GM23248 (cell line): ENCODE measurements at regions not wholly inside any gene's neighbourhood (a gene's known extent, or its start where the extent isn't known, plus 50 kb on each side); places are given as distances from the start of the nearest gene placed in this dataset.

ENCODE experiments used
- DNase-seq: peaks from one replicate; pipeline ENCODE4 v3.0.0-alpha.2; 2015
- H2AFZ ChIP-seq: fragments of 200-600 bp; sonication (generic); 2 replicates; pipeline ENCODE4 v1.6.1; 2016; ENCODE audit warnings: antibody characterized with exemption
- H3F3A ChIP-seq: fragments of 200-600 bp; sonication (generic); 2 replicates; pipeline ENCODE4 v1.6.1; 2016; ENCODE audit warnings: mild to moderate bottlenecking, antibody characterized with exemption, mixed run types; ENCODE audit not compliant: insufficient read depth
- H3K27ac ChIP-seq: fragments of 200-600 bp; sonication (generic); 2 replicates; pipeline ENCODE4 v1.5.1; 2016; ENCODE audit warnings: mild to moderate bottlenecking
- H3K27me3 ChIP-seq: fragments of 200-600 bp; sonication (generic); replicated peaks from 2 replicates; pipeline ENCODE4 v1.6.1; 2016; ENCODE audit warnings: mild to moderate bottlenecking; ENCODE audit not compliant: insufficient read depth
- H3K36me3 ChIP-seq: fragments of 200-600 bp; sonication (generic); 2 replicates; pipeline ENCODE4 v1.6.1; 2016; ENCODE audit warnings: low read depth, mild to moderate bottlenecking
- H3K4me1 ChIP-seq: fragments of 200-600 bp; sonication (generic); 2 replicates; pipeline ENCODE4 v1.6.1; 2016; ENCODE audit warnings: mild to moderate bottlenecking; ENCODE audit not compliant: insufficient read depth
- H3K4me2 ChIP-seq: fragments of 200-600 bp; sonication (generic); one replicate; pipeline ENCODE4 v1.6.1; 2016; ENCODE audit warnings: mild to moderate bottlenecking; ENCODE audit not compliant: unreplicated experiment
- H3K4me3 ChIP-seq: fragments of 200-600 bp; sonication (generic); 2 replicates; pipeline ENCODE4 v1.5.1; 2016; ENCODE audit warnings: mild to moderate bottlenecking
- H3K79me2 ChIP-seq: fragments of 200-600 bp; sonication (generic); 2 replicates; pipeline ENCODE4 v1.6.1; 2016; ENCODE audit warnings: mild to moderate bottlenecking; ENCODE audit not compliant: insufficient read depth
- H3K9ac ChIP-seq: fragments of 200-600 bp; sonication (generic); 2 replicates; pipeline ENCODE4 v1.6.1; 2016; ENCODE audit warnings: mild to moderate bottlenecking
- H3K9me2 ChIP-seq: fragments of 200-600 bp; sonication (generic); 2 replicates; pipeline ENCODE4 v1.6.1; 2016; ENCODE audit warnings: mixed run types, mild to moderate bottlenecking, moderate library complexity; ENCODE audit not compliant: insufficient read depth
- H3K9me3 ChIP-seq: fragments of 200-600 bp; sonication (generic); one replicate; pipeline ENCODE4 v1.6.1; 2017; ENCODE audit warnings: low read depth
- H4K20me1 ChIP-seq: fragments of 200-600 bp; sonication (generic); 2 replicates; pipeline ENCODE4 v1.6.0; 2016; ENCODE audit not compliant: insufficient read depth
- EZH2 ChIP-seq: fragments of 200-600 bp; sonication (generic); IDR thresholded peaks from 2 replicates; pipeline ENCODE4 v1.6.1; 2018; ENCODE audit warnings: antibody characterized with exemption, mild to moderate bottlenecking; ENCODE audit not compliant: insufficient read depth, poor library complexity, severe bottlenecking
- EZH2phosphoT487 ChIP-seq: fragments of 200-600 bp; sonication (generic); IDR thresholded peaks from 2 replicates; pipeline ENCODE4 v1.6.1; 2018; ENCODE audit warnings: antibody characterized with exemption, moderate library complexity, mild to moderate bottlenecking, low read depth; ENCODE audit not compliant: insufficient read depth
- WGBS, 2 experiments: methylation state at CpG; one replicate each; pipeline ENCODE4 v1.1.6; 2015 to 2017; ENCODE audit warnings: low lambda C conversion rate in 2 of 2, low coverage in 1 of 2; ENCODE audit errors: missing lambda C conversion rate in 2 of 2; 5-methylcytosine and 5-hydroxymethylcytosine counted together
- in situ Hi-C: fragments of 300-500 bp; cut with MboI; formaldehyde crosslinking; loops from 2 replicates; pipeline ENCODE4 v1.15.0; 2020

GRCh38 chr12:91874086-91874865 lies 271.4 kb downstream of the BTG1 start:
- H3K36me3 ChIP-seq = no peaks in the 10 kb centered on the region
- peaks cover 17% of the 10 kb centered on the region for H3K9me2 ChIP-seq
- peak; percentile 18 for DNase-seq

GRCh38 chr12:91871751-91872150 lies 273.9 kb downstream of the BTG1 start:
- no peak for DNase-seq
- Histone ChIP-seq H2AFZ (no peak overlapping the region), H3K9ac (no peak overlapping the region), H3K9me3 (no peaks in the 10 kb centered on the region), H3K4me3 (no peak overlapping the region), H3K27me3 (no peaks in the 10 kb centered on the region), H3K79me2 (no peaks in the 10 kb centered on the region), H4K20me1 (no peaks in the 10 kb centered on the region), H3K9me2 (0 out of 2 replicates have a peak, but pooled peaks cover 6% of the 10 kb centered on the region), H3K36me3 (no peaks in the 10 kb centered on the region), H3F3A (no peaks in the 10 kb centered on the region), H3K4me1 (no peaks in the 10 kb centered on the region), H3K4me2 (no peak overlapping the region), H3K27ac (no peak overlapping the region)
- in situ Hi-C loops = no loop called here
- 32 to 50% methylated on average over 1 of the region's 1 CpG for WGBS, 2 experiments
- no peak for TF ChIP-seq EZH2phosphoT487
- TF ChIP-seq EZH2 = no peak

More at GRCh38 chr12:91874086-91874865, 271.4 kb downstream of the BTG1 start:
- Histone ChIP-seq H3K4me1 (no peaks in the 10 kb centered on the region), H3K27ac (no peak overlapping the region), H3K4me2 (no peak overlapping the region), H3K9me3 (no peaks in the 10 kb centered on the region), H3F3A (no peaks in the 10 kb centered on the region), H3K79me2 (no peaks in the 10 kb centered on the region), H3K9ac (no peak overlapping the region), H3K4me3 (no peak overlapping the region), H2AFZ (no peak overlapping the region), H3K27me3 (no peaks in the 10 kb centered on the region), H4K20me1 (no peaks in the 10 kb centered on the region)
- no peak for TF ChIP-seq EZH2
- TF ChIP-seq EZH2phosphoT487 = no peak
- in situ Hi-C loops = no loop called here
- whole genome bisulfite sequencing, 2 experiments = 90 to 97% methylated on average over 2 of the region's 2 CpGs

- TF ChIP-seq EZH2phosphoT487 (no peak), EZH2 (no peak)
- WGBS, 2 experiments = 85 to 86% methylated on average over 9 of the region's 9 CpGs
- Histone ChIP-seq H3K27ac (no peak overlapping the region), H3K36me3 (no peaks in the 10 kb centered on the region), H4K20me1 (no peaks in the 10 kb centered on the region), H3K27me3 (no peaks in the 10 kb centered on the region), H3K4me2 (no peak overlapping the region), H3K9me2 (0 out of 2 replicates have a peak, but pooled peaks cover 6% of the 10 kb centered on the region), H3K9ac (no peak overlapping the region), H3K4me1 (no peaks in the 10 kb centered on the region), H3K4me3 (no peak overlapping the region), H3K79me2 (no peaks in the 10 kb centered on the region), H3F3A (no peaks in the 10 kb centered on the region), H3K9me3 (no peaks in the 10 kb centered on the region), H2AFZ (no peak overlapping the region)
- in situ Hi-C loops = no loop called here
- DNase-seq = no peak
Measured at GRCh38 chr12:91870872-91871707, 274.6 kb downstream of the BTG1 start.

GRCh38 chr12:91868054-91868453 lies 277.6 kb downstream of the BTG1 start:
- Histone ChIP-seq H2AFZ (no peak overlapping the region), H3K4me2 (no peak overlapping the region), H3K4me1 (no peaks in the 10 kb centered on the region), H3F3A (no peaks in the 10 kb centered on the region), H3K9me3 (no peaks in the 10 kb centered on the region), H3K9ac (no peak overlapping the region), H3K9me2 (0 out of 2 replicates have a peak, but pooled peaks cover under 1% of the 10 kb centered on the region), H3K36me3 (no peaks in the 10 kb centered on the region), H3K27me3 (no peaks in the 10 kb centered on the region), H3K79me2 (no peaks in the 10 kb centered on the region), H3K4me3 (no peak overlapping the region), H4K20me1 (no peaks in the 10 kb centered on the region), H3K27ac (no peak overlapping the region)
- DNase-seq = no peak
- in situ Hi-C loops = no loop called here
- WGBS, 2 experiments = 53 to 57% methylated on average over 4 of the region's 4 CpGs
- no peak for TF ChIP-seq EZH2phosphoT487
- no peak for TF ChIP-seq EZH2
